GM12872 (cell line): ENCODE measurements at regions not wholly inside any gene's neighbourhood (a gene's known extent, or its start where the extent isn't known, plus 50 kb on each side); places are given as distances from the start of the nearest gene placed in this dataset.

ENCODE experiments used
- CTCF ChIP-seq: IDR thresholded peaks from 3 replicates; pipeline ENCODE4 v1.5.1; 2011; ENCODE audit warnings: low read depth, mild to moderate bottlenecking, low read length, moderate library complexity; ENCODE audit not compliant: insufficient read depth

GRCh38 chr6:144664281-144664680, 379.1 kb downstream of the UTRN start:
- TF ChIP-seq CTCF: no peak

- no peak for TF ChIP-seq CTCF
Measured at GRCh38 chr6:144664947-144665346, 379.8 kb downstream of the UTRN start.

- no peak for TF ChIP-seq CTCF
Measured at GRCh38 chr6:144665932-144666450, 380.9 kb downstream of the UTRN start.

- TF ChIP-seq CTCF: no peak
Measured at GRCh38 chr6:144666781-144667180, 381.6 kb downstream of the UTRN start.

GRCh38 chr6:144667532-144668503, 382.7 kb downstream of the UTRN start:
- no peak for TF ChIP-seq CTCF

GRCh38 chr6:144673807-144674206, 388.7 kb downstream of the UTRN start:
- no peak for TF ChIP-seq CTCF

GRCh38 chr6:144675231-144675861, 390.2 kb downstream of the UTRN start:
- TF ChIP-seq CTCF: no peak
